ELR (cell line): ENCODE measurements at regions not wholly inside any gene's neighbourhood (a gene's known extent, or its start where the extent isn't known, plus 50 kb on each side); places are given as distances from the start of the nearest gene placed in this dataset.
"Not testable (repeated sequence)": the region's sequence is repeated elsewhere in the genome, so short reads cannot be mapped to it uniquely, and the experiment has no call there.

Experiments
- DNase-seq: peaks from one replicate; pipeline ENCODE4 v3.0.0-alpha.2; 2015; ENCODE audit warnings: low read depth

DNA sequence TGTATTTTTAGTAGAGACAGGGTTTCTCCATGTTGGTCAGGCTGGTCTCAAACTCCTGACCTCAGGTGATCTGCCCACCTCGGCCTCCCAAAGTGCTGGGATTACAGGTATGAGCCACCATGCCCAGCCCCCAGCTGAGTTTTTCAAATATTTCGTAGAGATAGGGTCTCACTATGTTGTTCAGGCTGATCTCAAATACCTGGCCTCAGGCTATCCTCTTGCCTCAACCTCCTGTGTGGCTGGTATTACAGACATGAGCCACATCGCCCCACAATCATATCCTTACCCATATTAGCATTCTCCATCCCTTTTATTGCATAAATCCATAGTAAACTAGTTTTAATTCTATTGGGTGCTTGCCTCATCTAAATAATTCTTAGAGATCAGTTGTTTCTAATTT is 157.6 kb upstream of the HEY2 start:
- DNase-seq, result not testable (repeated sequence)

DNA sequence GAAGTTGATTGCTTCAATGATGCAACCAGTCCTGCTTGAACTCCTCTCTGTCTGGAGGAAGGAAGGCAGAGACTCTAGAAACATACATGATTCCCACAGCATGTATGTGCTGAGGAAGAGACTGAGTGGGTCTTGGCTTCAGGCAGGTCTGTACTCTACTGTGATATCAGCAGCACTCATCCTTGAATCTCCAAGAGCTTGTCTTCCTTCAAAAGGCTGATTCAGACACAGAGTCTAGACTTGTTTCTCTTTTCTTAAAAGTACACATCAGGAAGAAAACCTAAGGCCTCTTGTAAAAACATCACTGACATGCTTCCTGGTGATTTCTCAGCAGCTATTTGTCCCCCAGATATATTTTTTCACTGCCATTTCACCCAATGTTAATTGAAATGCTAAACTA is 155.7 kb upstream of the HEY2 start:
- no peak for DNase-seq

GRCh38 chr6:125596020-125596419 is 153.4 kb upstream of the HEY2 start:
- no peak for DNase-seq

GRCh38 chr6:125597411-125598253 is 151.8 kb upstream of the HEY2 start:
- no peak for DNase-seq

- DNase-seq, result peak; percentile 70
These were observed 151.0 kb upstream of the HEY2 start for GRCh38 chr6:125598422-125598821.

DNA sequence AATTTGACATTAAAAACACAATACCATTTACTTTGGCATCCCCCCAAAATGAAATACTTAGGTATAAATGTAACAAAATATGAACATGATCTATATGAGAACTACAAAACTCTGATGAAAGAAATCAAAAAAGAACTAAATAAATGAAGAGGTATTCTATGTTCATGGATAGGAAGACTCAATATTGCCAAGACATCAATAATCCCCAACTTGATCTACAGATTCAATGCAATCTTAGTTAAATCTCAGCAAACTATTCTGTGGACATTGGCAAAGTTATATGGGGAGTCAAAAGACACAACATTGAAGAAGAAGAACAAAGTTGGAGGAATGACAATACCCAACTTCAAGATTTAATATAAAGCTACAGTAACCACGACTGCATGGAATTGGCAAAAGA is 145.2 kb upstream of the HEY2 start:
- DNase-seq, result no peak

- no peak for DNase-seq
These were observed 137.7 kb upstream of the HEY2 start for GRCh38 chr6:125611573-125612344.

DNA sequence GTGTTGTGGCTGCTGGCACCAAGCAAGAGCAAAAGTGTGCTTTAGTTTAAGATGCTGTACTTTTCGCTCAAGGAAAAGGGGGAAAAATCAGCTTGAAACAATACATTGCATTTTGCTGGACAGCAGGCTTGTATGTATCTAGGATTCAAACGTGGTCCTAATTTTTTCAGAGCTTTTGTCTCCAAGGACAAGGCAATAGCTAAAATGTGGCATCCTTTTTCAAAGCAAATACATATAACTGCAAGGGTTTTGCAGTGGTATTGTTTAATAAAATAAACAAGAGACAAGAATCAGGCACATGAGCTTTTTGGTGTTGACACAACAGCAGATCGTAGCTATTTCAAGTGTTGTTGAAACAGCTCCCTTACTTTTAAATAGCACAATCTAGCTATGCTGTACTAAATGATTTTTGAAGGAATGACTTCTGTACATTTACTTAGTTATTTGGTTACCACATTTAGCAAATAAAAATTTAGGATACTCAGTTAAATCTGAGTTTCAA is 137.0 kb upstream of the HEY2 start:
- DNase-seq, result no peak

- no peak for DNase-seq
These were observed 130.8 kb upstream of the HEY2 start for GRCh38 chr6:125618629-125619028.

- DNase-seq, result no peak
These were observed 126.3 kb upstream of the HEY2 start for GRCh38 chr6:125623085-125623484.

DNA sequence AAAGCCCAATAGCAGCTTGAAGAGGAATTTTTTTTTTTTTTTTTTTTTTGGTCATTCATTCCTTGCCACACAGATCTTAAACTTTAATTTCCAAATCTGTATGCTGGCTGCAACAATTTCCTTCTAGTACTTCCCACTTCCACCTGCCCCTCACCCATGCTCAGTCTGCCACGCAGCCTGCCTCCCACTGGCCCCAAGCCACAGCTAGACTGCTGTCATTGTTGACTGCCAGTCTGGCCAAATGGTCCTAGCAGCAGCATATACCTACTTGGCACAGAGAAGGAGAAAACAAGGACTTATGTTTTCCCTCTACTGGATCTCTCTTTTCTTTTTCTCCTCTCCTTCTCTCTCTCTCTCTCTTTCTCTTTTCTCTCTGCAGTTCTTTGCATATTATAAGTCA is 118.3 kb upstream of the HEY2 start:
- DNase-seq, result no peak

DNA sequence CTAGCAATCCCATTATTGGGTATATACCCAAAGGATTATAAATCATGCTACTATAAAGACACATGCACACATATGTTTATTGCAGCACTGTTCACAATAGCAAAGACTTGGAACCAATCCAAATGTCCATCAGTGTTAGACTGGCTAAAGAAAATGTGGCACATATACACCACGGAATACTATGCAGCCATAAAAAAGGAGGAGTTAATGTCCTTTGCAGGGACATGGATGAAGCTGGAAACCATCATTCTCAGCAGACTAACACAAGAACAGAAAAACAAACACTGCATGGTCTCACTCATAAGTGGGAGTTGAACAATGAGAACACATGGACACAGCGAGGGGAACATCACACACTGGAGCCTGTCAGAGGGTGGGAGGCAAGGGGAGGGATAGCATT is 113.4 kb upstream of the HEY2 start:
- not testable (repeated sequence) for DNase-seq

GRCh38 chr6:125636671-125637070 is 112.8 kb upstream of the HEY2 start:
- DNase-seq, result no peak

GRCh38 chr6:125637207-125637606 is 112.2 kb upstream of the HEY2 start:
- no peak for DNase-seq

DNA sequence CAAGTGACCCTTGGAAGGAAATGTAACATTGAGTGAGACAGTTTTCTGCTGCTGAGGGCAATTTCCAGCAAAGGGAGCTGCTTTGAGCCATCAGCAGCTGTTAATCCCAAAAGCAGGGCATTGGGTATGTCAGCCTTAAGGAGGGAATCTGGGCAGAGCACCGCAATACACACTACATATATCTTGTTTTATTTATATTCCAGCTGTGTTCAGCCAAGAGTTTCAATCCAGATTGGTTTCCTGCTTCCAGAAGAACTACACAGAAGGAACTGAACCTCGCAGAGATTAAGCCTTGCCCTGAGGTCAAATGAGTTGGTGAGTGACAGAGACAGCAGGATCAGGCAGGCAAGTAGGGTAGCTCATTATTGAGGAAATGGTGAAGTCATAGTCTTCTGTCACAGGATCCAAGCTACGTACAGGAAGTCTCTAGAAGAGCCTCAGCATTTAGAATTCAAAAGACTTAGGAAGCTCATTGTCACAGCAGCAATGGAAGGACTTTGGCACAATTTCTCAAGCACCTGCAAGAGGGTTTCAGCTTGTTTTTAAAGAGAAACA is 109.9 kb upstream of the HEY2 start:
- no peak for DNase-seq

GRCh38 chr6:125640441-125641150 is 108.8 kb upstream of the HEY2 start:
- DNase-seq, result no peak

DNA sequence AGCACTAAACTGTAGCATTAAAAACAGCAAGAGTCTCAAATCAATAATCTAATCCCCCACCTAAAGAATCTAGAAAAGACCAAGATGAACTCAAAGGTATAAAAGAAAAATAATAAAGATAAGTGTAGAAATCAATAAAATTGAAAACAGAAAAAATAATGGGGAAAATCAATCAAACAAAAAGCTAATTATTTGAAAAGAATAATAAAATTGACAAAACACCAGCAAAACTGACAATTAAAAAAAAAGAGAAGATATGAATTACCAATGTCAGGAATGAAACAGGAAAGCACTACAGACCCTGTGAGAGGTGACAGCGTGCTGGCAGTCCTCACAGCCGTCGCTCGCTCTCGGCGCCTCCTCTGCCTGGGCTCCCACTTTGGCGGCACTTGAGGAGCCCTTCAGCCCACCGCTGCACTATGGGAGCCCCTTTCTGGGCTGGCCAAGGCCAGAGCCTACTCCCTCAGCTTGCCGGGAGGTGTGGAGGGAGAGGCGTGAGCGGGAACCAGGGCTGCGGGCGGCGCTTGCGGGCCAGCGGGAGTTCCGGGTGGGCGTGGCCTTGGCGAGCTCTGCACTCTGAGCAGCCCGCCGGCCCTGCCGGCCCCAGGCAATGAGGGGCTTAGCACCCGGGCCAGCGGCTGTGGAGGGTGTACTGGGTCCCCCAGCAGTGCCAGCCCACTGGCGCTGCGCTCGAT is 105.3 kb upstream of the HEY2 start:
- not testable (repeated sequence) for DNase-seq

DNA sequence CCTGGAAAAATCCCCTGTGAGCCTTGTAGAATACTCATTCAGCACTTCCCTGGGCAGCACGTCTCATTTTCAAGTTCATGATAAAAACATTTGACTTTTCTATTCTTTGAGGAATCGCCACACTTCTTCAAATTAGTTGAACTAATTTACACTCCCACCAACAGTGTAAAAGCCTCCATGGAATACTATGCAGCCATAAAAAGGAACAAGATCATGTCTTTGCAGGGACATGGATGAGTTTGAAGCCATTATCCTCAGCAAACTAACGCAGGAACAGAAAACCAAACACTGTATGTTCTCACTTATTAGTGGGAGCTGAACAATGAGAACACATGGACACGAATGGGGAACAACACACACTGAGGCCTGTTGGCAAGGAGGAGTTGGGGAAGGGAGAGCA is 102.0 kb upstream of the HEY2 start:
- no peak for DNase-seq

- not testable (repeated sequence) for DNase-seq
These were observed 95.7 kb upstream of the HEY2 start for GRCh38 chr6:125653752-125654151.

DNA sequence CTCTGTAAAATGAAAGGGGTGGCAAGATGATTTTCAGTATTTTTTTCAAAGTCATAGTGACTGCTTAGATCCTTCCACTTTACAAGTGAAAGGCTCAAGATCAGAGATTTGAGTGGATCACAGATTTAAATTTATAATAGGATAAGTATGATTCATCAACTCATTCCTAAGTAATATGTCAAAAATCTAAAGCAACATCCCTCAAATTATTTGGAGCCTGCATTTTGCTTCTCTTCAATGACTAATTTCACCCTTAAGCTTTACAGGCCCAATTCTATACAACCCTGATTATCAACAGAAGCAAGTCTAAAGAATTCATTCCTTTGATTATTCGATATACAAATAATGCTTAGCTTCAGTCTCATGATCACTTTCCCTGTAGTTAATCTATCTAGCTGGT is 93.9 kb upstream of the HEY2 start:
- DNase-seq, result no peak

GRCh38 chr6:125656287-125656870 is 93.1 kb upstream of the HEY2 start:
- no peak for DNase-seq
